ENCODE measurements at regions not wholly inside any gene's neighbourhood (a gene's known extent, or its start where the extent isn't known, plus 50 kb on each side); places are given as distances from the start of the nearest gene placed in this dataset.

GRCh38 chr4:58561170-58561569 lies 1451.0 kb upstream of the IGFBP7 start:
- TF ChIP-seq, protein P1, sequence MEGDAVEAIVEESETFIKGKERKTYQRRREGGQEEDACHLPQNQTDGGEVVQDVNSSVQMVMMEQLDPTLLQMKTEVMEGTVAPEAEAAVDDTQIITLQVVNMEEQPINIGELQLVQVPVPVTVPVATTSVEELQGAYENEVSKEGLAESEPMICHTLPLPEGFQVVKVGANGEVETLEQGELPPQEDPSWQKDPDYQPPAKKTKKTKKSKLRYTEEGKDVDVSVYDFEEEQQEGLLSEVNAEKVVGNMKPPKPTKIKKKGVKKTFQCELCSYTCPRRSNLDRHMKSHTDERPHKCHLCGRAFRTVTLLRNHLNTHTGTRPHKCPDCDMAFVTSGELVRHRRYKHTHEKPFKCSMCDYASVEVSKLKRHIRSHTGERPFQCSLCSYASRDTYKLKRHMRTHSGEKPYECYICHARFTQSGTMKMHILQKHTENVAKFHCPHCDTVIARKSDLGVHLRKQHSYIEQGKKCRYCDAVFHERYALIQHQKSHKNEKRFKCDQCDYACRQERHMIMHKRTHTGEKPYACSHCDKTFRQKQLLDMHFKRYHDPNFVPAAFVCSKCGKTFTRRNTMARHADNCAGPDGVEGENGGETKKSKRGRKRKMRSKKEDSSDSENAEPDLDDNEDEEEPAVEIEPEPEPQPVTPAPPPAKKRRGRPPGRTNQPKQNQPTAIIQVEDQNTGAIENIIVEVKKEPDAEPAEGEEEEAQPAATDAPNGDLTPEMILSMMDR (IDR thresholded peaks at IDR 0.05), result no peak
- TF ChIP-seq POLR2AphosphoS5 (IDR thresholded peaks at IDR 0.05) (no peak), POLR2A (IDR thresholded peaks at IDR 0.05) (no peak)

Measured in suprapubic skin (tissue), 4 donors.